HG02623 (cell line): ENCODE measurements at regions not wholly inside any gene's neighbourhood (a gene's known extent, or its start where the extent isn't known, plus 50 kb on each side); places are given as distances from the start of the nearest gene placed in this dataset.

ENCODE experiments used
- ATAC-seq: cut with Tn5 transposase; IDR thresholded peaks from one replicate; pipeline ENCODE4 v1.9.1; 2021; ENCODE audit warnings: moderate library complexity; ENCODE audit not compliant: unreplicated experiment

GRCh38 chr5:133715616-133716015 is 103.3 kb upstream of the FSTL4 start:
- ATAC-seq: no peak

- ATAC-seq: no peak
These were observed 102.9 kb upstream of the FSTL4 start for GRCh38 chr5:133715216-133715615.

- no peak for ATAC-seq
These were observed 102.0 kb upstream of the FSTL4 start for GRCh38 chr5:133714161-133714915.

GRCh38 chr5:133713751-133714150 is 101.4 kb upstream of the FSTL4 start:
- ATAC-seq: no peak

- no peak for ATAC-seq
These were observed 100.9 kb upstream of the FSTL4 start for GRCh38 chr5:133713209-133713608.

- ATAC-seq: no peak
These were observed 100.2 kb upstream of the FSTL4 start for GRCh38 chr5:133712562-133712961.

- ATAC-seq: no peak
These were observed 96.9 kb upstream of the FSTL4 start for GRCh38 chr5:133709209-133709725.

GRCh38 chr5:133708331-133708850 is 96.0 kb upstream of the FSTL4 start:
- ATAC-seq: no peak

GRCh38 chr5:133707629-133708028 is 95.3 kb upstream of the FSTL4 start:
- no peak for ATAC-seq

- no peak for ATAC-seq
These were observed 94.4 kb upstream of the FSTL4 start for GRCh38 chr5:133706506-133707430.

GRCh38 chr5:133705331-133705730 is 93.0 kb upstream of the FSTL4 start:
- no peak for ATAC-seq

GRCh38 chr5:133704411-133704810 is 92.1 kb upstream of the FSTL4 start:
- ATAC-seq: no peak

- no peak for ATAC-seq
These were observed 91.6 kb upstream of the FSTL4 start for GRCh38 chr5:133703935-133704334.

GRCh38 chr5:133702791-133703770 is 90.7 kb upstream of the FSTL4 start:
- no peak for ATAC-seq

GRCh38 chr5:133701871-133702270 is 89.5 kb upstream of the FSTL4 start:
- ATAC-seq: no peak

- no peak for ATAC-seq
These were observed 87.9 kb upstream of the FSTL4 start for GRCh38 chr5:133700251-133700650.

- ATAC-seq: peak; percentile 58
These were observed 86.5 kb upstream of the FSTL4 start for GRCh38 chr5:133698646-133699526.

- no peak for ATAC-seq
These were observed 85.9 kb upstream of the FSTL4 start for GRCh38 chr5:133698259-133698554.

- no peak for ATAC-seq
These were observed 85.4 kb upstream of the FSTL4 start for GRCh38 chr5:133697536-133698258.
